Vagina (tissue), 2 donors: ENCODE measurements at regions not wholly inside any gene's neighbourhood (a gene's known extent, or its start where the extent isn't known, plus 50 kb on each side); places are given as distances from the start of the nearest gene placed in this dataset.

ENCODE experiments used
- CTCF ChIP-seq, 3 experiments: fragments of 450-650 bp in 2 of 3; fragments of 200-600 bp in 1 of 3; sonication (generic) in 1 of 3; IDR thresholded peaks; one replicate each; pipeline ENCODE4 v1.5.1; 2017 to 2019; ENCODE audit warnings: antibody characterized with exemption in 3 of 3, mild to moderate bottlenecking in 2 of 3, moderate library complexity in 2 of 3
- POLR2A ChIP-seq, 2 donors: fragments of 450-650 bp; IDR thresholded peaks; one replicate each; pipeline ENCODE4 v1.6.1; 2017; ENCODE audit warnings: antibody characterized with exemption in 2 of 2, mild to moderate bottlenecking in 2 of 2, moderate library complexity in 2 of 2

- TF ChIP-seq POLR2A (IDR thresholded peaks at IDR 0.05) (no peak), CTCF (IDR thresholded peaks at IDR 0.05) (no peak)
These were observed 409.2 kb upstream of the ZMIZ1 start for GRCh38 chr10:78659598-78659967.
